HG03342 (cell line): ENCODE measurements at regions not wholly inside any gene's neighbourhood (a gene's known extent, or its start where the extent isn't known, plus 50 kb on each side); places are given as distances from the start of the nearest gene placed in this dataset.
"Not testable (repeated sequence)": the region's sequence is repeated elsewhere in the genome, so short reads cannot be mapped to it uniquely, and the experiment has no call there.

ENCODE experiments used
- ATAC-seq: cut with Tn5 transposase; IDR thresholded peaks from one replicate; pipeline ENCODE4 v1.9.1; 2021; ENCODE audit warnings: mild to moderate bottlenecking, moderate library complexity; ENCODE audit not compliant: unreplicated experiment

GRCh38 chrX:114095789-114096188 lies 488.1 kb upstream of the HTR2C start:
- no peak for ATAC-seq

DNA sequence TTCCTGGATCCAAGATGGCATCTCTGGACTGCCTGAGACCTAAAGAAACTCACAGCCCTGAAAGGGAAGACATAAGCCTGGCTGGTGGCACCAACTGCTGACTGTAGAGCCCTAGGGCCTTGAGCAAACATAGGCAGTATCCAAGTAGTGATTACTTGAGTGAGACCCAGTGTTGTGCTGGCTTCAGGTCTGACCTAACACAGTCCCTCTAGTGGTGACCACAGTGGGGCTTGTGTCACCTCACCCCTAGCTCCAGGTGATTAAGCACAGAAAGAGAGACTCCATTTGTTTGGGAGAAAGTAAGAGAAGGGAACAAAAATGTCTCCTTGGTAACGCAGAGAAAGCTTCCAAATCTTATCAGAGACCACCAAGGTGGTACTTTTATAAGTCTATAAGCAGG lies 496.3 kb upstream of the HTR2C start:
- no peak for ATAC-seq

GRCh38 chrX:114077773-114078172 lies 506.1 kb upstream of the HTR2C start:
- no peak for ATAC-seq

DNA sequence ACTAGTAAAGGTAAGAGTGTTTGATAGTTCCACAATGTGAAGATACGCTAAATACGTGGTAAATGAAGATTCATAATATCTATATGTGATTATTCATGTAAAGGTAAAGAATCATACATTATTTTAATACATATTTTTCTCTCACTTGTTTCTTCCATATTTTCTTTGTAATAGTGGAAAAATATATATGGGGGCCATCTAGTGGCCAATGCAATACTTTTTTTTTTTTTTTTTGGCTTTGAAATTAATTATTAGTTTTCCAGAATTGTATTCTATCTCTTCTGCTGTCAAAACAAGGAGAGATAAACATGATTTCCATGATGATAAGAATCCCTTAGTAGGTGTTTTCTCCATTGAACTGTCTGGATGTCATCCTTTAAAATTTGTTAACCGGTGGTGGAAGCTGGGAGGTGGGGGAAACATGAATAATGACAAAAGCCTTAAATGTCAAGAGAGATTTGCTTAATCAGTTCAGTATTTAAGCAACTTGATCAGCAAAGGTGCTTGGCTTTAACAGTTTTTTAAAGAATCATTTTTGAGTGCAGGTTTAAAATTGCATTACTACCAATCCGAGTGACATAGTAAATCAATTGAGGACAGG lies 508.7 kb upstream of the HTR2C start:
- ATAC-seq = no peak

- no peak for ATAC-seq
Measured at GRCh38 chrX:114073926-114074325, 510.0 kb upstream of the HTR2C start.

- ATAC-seq = no peak
Measured at GRCh38 chrX:114071412-114071811, 512.5 kb upstream of the HTR2C start.

DNA sequence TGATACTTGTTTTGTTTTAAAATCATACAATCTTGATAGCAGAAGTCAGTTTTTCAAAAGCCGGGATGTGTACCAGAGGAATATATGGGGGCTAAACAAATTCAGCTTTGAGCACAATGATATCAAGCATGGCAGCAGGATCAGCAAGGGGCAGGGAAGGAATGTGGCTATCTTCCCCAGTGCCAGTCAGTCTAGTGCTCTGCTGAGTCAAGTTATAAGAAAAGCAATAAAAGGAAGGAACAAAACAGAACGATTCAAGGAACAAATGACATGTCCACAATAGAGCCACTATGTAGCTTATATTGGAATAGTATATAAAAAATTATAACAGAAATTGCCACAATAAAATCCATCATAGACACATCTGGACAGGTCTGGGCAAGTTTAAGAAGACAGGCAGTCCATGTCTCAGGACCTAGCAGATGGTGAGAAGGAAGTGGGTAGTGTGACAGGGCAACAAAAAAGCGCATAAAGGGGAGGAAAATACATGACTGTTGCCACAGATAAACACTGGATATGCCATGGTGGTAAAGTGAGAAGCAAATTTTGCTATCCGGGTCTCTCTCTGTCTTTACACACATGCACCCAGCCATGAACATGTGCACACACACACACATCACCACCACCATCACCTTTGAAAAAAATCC lies 518.2 kb upstream of the HTR2C start:
- ATAC-seq = no peak

DNA sequence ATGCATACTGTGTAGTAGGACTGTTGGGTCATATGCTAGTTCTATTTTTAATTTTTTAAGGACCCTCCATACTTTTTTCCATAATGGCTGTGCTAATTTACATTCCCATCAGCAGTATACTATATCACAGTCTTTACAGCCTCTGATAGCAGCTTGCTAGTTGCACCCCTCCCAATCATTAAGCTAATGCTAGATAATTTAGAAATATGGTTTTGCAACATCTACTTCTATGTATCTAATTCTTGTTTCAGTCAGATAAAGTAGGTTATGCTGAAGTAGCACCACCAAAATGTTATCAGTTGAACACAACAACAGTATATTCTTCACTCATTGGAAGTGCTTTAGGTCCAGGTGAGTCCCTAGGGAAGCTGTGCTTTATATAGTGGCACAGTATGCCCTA lies 522.7 kb upstream of the HTR2C start:
- no peak for ATAC-seq

DNA sequence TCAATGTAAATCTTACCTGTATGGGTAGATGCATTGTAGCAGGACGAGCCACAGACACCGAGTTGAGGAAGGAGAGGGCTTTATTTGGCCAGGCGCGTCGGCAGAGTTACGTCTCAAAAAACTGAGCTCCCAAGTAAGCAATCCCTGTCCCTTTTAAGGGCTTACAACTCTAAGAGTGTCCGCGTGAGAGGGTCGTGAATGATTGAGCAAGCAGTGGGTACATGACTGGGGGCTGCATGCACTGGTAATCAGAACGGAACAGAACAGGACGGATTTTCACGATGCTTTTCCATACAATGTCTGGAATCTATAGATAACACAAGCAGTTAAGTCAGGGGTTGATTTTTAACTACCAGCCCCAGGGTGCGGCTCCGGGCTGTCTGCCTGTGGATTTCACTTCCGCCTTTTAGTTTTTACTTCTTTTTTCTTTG lies 524.9 kb upstream of the HTR2C start:
- no peak for ATAC-seq

DNA sequence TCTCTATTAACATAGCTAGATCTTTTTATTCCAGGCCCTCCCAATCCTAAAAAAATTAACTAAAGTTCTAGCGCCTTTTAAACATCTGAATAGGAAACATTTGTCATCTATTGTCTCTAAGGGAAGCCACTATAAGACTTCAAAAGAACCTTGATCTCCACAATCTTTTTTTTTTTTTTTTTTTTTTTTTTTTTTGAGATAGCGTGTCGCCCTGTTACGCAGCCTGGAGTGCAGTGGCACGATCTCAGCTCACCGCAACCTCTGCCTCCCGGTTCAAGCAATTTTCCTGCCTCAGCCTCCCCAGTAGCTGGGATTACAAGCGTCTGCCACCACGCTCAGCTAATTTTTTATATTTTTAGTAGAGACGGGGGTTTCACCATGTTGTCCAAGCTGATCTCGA lies 526.5 kb upstream of the HTR2C start:
- ATAC-seq = not testable (repeated sequence)

DNA sequence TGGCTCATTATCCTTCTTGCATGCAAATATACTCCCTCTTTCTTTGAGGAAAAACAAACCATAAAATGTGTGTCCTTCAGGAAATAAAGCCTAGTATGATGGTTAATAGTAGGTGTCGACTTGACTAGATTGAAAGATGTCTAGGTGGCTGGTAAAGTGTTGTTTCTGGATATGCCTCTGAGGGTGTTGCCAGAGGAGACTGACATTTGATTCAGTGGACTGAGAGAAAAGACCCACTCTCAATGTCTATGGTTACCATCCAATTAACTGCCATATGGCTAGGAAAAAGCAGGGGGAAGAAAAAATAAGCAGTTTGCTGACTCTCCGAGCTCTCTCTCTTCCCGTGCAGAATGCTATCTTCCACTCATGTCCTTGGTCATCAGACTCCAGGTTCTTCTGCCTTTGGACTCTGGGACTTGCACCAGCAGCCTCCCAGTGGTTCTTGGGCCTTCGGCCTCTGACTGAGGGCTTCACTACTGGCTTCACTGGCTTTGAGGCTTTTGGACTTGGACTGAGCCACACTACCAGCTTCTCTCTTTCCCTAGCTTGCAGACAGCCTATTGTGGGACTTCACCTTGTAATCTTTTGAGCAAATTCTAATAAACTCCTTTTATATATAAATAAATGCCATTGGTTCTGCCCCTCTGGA lies 532.1 kb upstream of the HTR2C start:
- ATAC-seq = no peak

- ATAC-seq = no peak
Measured at GRCh38 chrX:114050075-114050796, 533.6 kb upstream of the HTR2C start.

DNA sequence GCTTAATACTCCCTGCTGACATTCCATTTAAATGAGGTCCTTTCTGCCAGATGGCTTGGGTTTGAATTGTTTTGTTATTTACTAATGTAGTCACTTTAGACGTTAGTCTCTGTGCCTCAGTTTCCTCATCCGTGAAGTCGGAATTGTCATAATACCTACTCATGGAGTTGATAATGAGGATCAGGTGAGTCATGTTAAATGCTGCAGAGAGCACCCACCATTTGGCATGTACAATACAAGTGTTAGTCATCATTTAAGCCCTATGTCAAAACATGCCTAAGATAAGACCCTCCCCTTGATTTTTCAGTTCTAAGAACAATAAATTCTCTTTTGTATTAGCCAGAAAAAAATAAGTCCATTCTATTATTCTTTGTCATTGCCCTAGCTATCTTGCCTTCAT lies 534.8 kb upstream of the HTR2C start:
- no peak for ATAC-seq

- no peak for ATAC-seq
Measured at GRCh38 chrX:114047558-114047957, 536.3 kb upstream of the HTR2C start.

- ATAC-seq = no peak
Measured at GRCh38 chrX:114046695-114047279, 537.1 kb upstream of the HTR2C start.

DNA sequence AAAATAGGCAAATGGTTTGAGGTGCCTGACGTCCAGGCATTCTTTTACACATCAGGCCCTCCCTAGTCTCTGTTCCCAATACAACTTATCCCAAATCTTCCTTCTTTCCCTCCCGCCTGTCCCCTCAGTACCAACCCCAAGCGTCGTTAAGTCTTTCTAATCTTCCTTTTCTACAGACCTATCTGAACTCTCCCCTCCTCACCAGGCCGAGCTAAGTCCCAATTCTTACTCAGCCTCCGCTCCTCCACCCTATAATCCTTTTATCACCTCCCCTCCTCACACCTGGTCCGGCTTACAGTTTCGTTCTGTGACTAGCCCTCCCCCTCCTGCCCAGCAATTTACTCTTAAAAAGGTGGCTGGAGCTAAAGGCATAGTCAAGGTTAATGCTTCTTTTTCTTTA lies 542.4 kb upstream of the HTR2C start:
- not testable (repeated sequence) for ATAC-seq

GRCh38 chrX:114040661-114041269 lies 543.1 kb upstream of the HTR2C start:
- ATAC-seq = not testable (repeated sequence)

DNA sequence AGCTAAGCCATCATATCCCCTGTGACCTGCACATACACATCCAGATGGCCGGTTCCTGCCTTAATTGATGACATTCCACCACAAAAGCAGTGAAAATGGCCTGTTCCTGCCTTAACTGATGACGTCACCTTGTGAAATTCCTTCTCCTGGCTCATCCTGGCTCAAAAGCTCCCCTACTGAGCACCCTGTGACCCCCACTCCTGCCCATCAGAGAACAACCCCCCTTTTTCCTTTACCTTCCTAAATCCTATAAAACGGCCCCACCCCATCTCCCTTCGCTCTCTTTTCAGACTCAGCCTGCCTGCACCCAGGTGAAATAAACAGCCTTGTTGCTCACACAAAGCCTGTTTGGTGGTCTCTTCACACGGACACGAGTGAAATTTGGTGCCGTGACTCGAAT lies 543.8 kb upstream of the HTR2C start:
- not testable (repeated sequence) for ATAC-seq

- no peak for ATAC-seq
Measured at GRCh38 chrX:114038358-114038757, 545.5 kb upstream of the HTR2C start.

GRCh38 chrX:114037515-114037914 lies 546.4 kb upstream of the HTR2C start:
- ATAC-seq = no peak
